Neutrophil (primary cell): ENCODE measurements at regions not wholly inside any gene's neighbourhood (a gene's known extent, or its start where the extent isn't known, plus 50 kb on each side); places are given as distances from the start of the nearest gene placed in this dataset.

ENCODE experiments used
- H3K27ac ChIP-seq: fragments of 200-600 bp; sonication (generic); 2 replicates; pipeline ENCODE4 v1.5.1; 2016; ENCODE audit warnings: mild to moderate bottlenecking, moderate library complexity
- H3K27me3 ChIP-seq: fragments of 200-600 bp; sonication (generic); 2 replicates; pipeline ENCODE4 v1.6.0; 2016; ENCODE audit warnings: mild to moderate bottlenecking
- H3K36me3 ChIP-seq: fragments of 200-600 bp; sonication (generic); 2 replicates; pipeline ENCODE4 v1.5.1; 2017
- H3K4me1 ChIP-seq, 2 experiments: fragments of 200-600 bp in 1 of 2; sonication (generic) in 1 of 2; 1 replicate in 1 of 2; 2 replicates in 1 of 2; pipeline versions ENCODE4 v1.5.1 to v1.6.1; 2013 to 2016; ENCODE audit warnings: low read depth in 1 of 2, low read length in 1 of 2, mild to moderate bottlenecking in 1 of 2, moderate library complexity in 1 of 2; ENCODE audit not compliant: control insufficient read depth in 1 of 2, insufficient read depth in 1 of 2
- H3K4me3 ChIP-seq, 2 experiments: fragments of 200-600 bp in 1 of 2; sonication (generic) in 1 of 2; 1 replicate in 1 of 2; 2 replicates in 1 of 2; pipeline ENCODE4 v1.5.1; 2013 to 2016; ENCODE audit warnings: low read depth in 1 of 2, low read length in 1 of 2, mild to moderate bottlenecking in 1 of 2, moderate library complexity in 1 of 2
- H3K9me3 ChIP-seq: fragments of 200-600 bp; sonication (generic); 2 replicates; pipeline ENCODE4 v1.5.1; 2016
- TF ChIP-seq, protein P1 (sequence below): fragments of 200-600 bp; sonication (generic); IDR thresholded peaks from 2 replicates; pipeline ENCODE4 v1.5.1; 2016; ENCODE audit warnings: antibody characterized with exemption

DNA sequence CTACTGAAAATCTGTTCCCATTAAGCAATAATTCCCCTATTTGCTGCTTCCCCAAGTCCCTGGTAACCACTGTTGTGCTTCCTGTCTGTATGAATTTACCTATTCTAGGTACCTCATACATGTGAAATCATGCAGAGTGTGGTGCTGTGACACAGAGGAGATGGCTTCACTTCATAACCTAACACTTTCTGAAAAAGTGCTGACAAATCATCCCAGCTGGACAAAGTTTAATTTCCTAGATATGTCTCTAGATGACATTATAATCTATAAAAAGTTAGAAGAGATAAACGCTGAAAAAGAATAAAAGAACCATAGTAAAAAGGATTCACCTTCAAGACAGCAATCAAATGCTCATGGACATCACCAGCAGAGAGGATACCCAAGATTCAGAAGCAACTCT lies 277.9 kb downstream of the SKIDA1 start:
- TF ChIP-seq, protein P1, sequence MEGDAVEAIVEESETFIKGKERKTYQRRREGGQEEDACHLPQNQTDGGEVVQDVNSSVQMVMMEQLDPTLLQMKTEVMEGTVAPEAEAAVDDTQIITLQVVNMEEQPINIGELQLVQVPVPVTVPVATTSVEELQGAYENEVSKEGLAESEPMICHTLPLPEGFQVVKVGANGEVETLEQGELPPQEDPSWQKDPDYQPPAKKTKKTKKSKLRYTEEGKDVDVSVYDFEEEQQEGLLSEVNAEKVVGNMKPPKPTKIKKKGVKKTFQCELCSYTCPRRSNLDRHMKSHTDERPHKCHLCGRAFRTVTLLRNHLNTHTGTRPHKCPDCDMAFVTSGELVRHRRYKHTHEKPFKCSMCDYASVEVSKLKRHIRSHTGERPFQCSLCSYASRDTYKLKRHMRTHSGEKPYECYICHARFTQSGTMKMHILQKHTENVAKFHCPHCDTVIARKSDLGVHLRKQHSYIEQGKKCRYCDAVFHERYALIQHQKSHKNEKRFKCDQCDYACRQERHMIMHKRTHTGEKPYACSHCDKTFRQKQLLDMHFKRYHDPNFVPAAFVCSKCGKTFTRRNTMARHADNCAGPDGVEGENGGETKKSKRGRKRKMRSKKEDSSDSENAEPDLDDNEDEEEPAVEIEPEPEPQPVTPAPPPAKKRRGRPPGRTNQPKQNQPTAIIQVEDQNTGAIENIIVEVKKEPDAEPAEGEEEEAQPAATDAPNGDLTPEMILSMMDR: no peak
- H3K27ac ChIP-seq: no peak overlapping the region
- H3K36me3 ChIP-seq: no peaks in the 10 kb centered on the region
- no peaks in the 10 kb centered on the region for H3K27me3 ChIP-seq
- no peak overlapping the region for H3K4me3 ChIP-seq
- peaks cover 0 to 8% of the 10 kb centered on the region in 2 experiments for H3K4me1 ChIP-seq
- no peaks in the 10 kb centered on the region for H3K9me3 ChIP-seq

DNA sequence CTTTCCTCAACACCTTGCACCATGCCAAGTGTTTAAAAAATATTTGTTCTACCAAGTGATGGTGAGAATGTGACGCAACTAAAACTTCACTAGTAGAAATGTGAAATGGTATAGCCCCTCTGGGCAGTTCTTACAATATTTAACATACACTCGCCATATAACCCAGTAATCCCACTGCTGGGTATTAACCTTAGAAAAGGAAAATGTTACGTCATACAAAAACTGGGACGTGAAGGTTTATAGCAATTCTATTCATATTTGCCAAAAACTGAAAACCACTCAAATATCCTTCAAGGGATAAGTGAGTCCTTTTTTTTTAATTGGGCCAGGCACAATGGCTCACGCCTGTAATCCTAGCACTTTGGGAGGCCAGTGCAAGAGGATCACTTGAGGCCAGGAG lies 279.3 kb downstream of the SKIDA1 start:
- Histone ChIP-seq H3K4me3 (no peak overlapping the region), H3K36me3 (no peaks in the 10 kb centered on the region), H3K27ac (no peak overlapping the region), H3K4me1 (no peaks in the 10 kb centered on the region), H3K27me3 (no peaks in the 10 kb centered on the region), H3K9me3 (no peaks in the 10 kb centered on the region)
- TF ChIP-seq, protein P1: no peak

DNA sequence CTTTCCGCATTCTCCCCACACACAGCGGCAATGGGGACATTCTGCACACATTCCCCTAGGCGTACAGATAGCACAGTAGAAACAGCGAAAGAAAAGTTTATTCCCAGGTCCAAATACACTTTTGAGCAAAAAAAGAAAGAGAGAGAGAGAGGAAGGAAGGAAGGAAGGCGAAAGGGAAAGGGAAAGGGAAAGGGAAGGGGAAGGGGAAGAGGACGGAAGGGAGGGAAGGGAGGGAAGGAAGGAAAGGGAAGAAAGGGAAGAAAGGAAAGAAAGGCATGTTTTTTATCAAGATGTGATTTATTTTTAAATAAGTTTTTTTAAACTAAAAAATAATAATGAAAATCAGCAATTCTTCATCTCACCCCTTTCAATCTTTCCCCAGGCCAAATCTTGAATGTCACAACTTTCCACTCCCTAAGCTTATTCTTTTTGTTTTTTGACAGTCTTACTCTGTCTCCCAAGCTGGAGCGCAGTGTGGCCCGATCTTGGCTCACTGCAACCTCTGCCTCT lies 281.7 kb downstream of the SKIDA1 start:
- no peak overlapping the region for H3K4me3 ChIP-seq
- TF ChIP-seq, protein P1: no peak
- no peaks in the 10 kb centered on the region for H3K9me3 ChIP-seq
- no peaks in the 10 kb centered on the region for H3K27me3 ChIP-seq
- H3K4me1 ChIP-seq: no peaks in the 10 kb centered on the region
- H3K36me3 ChIP-seq: no peaks in the 10 kb centered on the region
- H3K27ac ChIP-seq: no peak overlapping the region

GRCh38 chr10:21242915-21243314 lies 282.6 kb downstream of the SKIDA1 start:
- H3K36me3 ChIP-seq: no peaks in the 10 kb centered on the region
- H3K27me3 ChIP-seq: no peaks in the 10 kb centered on the region
- H3K27ac ChIP-seq: no peak overlapping the region
- no peak overlapping the region for H3K4me3 ChIP-seq
- H3K9me3 ChIP-seq: no peaks in the 10 kb centered on the region
- TF ChIP-seq, protein P1: no peak
- H3K4me1 ChIP-seq: no peaks in the 10 kb centered on the region

DNA sequence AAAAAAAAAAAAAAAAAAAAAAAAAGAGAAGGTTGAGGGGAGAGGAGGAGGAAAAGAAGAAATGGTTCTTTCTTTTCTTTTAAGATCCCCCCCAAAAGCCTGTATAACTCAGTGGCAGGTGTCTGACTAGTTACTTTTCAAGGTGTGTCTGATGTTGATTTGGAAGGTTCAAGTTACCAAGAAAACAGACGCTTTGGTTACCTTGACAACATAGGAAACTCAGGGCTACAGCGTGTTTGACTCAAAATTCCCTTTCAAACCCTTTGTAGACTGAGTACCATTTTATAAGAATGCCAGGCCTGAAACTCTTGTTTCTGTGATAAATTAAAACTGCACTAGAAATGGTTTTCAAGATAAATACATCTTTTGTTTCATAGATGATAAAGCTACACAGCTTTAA lies 286.8 kb downstream of the SKIDA1 start:
- TF ChIP-seq, protein P1: no peak
- H3K36me3 ChIP-seq: no peaks in the 10 kb centered on the region
- H3K27ac ChIP-seq: no peak overlapping the region
- no peak overlapping the region for H3K4me3 ChIP-seq
- no peaks in the 10 kb centered on the region for H3K27me3 ChIP-seq
- no peaks in the 10 kb centered on the region for H3K9me3 ChIP-seq
- no peaks in the 10 kb centered on the region for H3K4me1 ChIP-seq

DNA sequence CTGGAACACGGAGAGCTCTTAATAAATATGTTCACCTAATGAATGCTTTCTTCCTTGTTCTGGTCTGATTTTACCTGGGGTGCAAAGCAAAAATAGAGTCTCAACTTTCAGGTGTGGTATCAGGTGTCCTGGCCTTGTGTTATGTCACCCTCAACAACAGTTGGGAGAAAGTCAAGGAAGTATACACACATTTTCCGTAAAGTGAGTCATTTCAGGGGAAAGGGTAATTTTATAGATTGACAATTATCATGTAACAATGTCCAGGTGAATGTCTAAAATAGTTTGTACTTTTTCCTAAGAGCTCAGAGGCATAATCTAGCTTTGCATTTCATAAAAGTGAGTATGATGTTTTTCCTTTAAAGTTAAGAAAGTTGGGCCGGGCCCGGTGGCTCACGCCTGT lies 287.4 kb downstream of the SKIDA1 start:
- H3K27ac ChIP-seq: no peak overlapping the region
- H3K27me3 ChIP-seq: no peaks in the 10 kb centered on the region
- H3K9me3 ChIP-seq: no peaks in the 10 kb centered on the region
- no peaks in the 10 kb centered on the region for H3K36me3 ChIP-seq
- no peak overlapping the region for H3K4me3 ChIP-seq
- TF ChIP-seq, protein P1: no peak
- no peaks in the 10 kb centered on the region for H3K4me1 ChIP-seq
